Neuron (in vitro differentiated cells): ENCODE measurements at regions not wholly inside any gene's neighbourhood (a gene's known extent, or its start where the extent isn't known, plus 50 kb on each side); places are given as distances from the start of the nearest gene placed in this dataset.

Experiments
- H2AFZ ChIP-seq: one replicate; pipeline ENCODE4 v1.6.1; 2013; ENCODE audit warnings: low read depth, mild to moderate bottlenecking, inconsistent platforms, low read length, moderate library complexity
- H3K27me3 ChIP-seq: one replicate; pipeline ENCODE4 v1.6.1; 2013; ENCODE audit warnings: low read length; ENCODE audit not compliant: insufficient read depth
- H3K36me3 ChIP-seq: one replicate; pipeline ENCODE4 v1.6.1; 2013; ENCODE audit warnings: low read length; ENCODE audit not compliant: insufficient read depth
- H3K4me1 ChIP-seq: one replicate; pipeline ENCODE4 v1.6.1; 2013; ENCODE audit warnings: low read length; ENCODE audit not compliant: insufficient read depth
- H3K4me3 ChIP-seq: 2 replicates; pipeline ENCODE4 v1.5.1; 2013; ENCODE audit warnings: mild to moderate bottlenecking, low read length, moderate library complexity
- H3K9me3 ChIP-seq: one replicate; pipeline ENCODE4 v1.6.1; 2013; ENCODE audit warnings: low read length

DNA sequence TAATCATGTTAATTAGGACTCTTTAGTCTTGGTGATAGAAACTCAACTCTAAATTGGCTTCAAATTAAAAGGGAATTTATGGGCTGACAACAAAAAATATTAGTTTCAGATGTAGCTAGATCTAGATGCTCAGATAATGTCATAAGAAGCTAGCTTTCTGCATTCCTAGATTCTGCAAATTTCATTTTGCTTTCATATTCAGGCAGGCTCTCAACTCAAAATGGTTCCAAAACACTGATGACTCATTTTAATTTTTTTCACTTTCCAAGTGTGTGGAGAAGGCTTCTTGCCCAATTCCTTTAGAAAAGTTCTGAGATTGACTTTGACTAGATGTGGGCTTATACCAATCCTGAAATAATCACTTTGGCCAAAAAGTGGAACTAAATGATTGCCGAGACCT is 236.7 kb upstream of the GOT2 start:
- H3K36me3 ChIP-seq, result no peaks in the 10 kb centered on the region
- H2AFZ ChIP-seq, result no peak overlapping the region
- no peaks in the 10 kb centered on the region for H3K9me3 ChIP-seq
- no peaks in the 10 kb centered on the region for H3K27me3 ChIP-seq
- no peak overlapping the region for H3K4me3 ChIP-seq
- no peaks in the 10 kb centered on the region for H3K4me1 ChIP-seq

- Histone ChIP-seq H3K36me3 (no peaks in the 10 kb centered on the region), H3K27me3 (no peaks in the 10 kb centered on the region), H3K9me3 (no peaks in the 10 kb centered on the region), H3K4me3 (no peak overlapping the region), H3K4me1 (peaks cover 3% of the 10 kb centered on the region), H2AFZ (no peak overlapping the region)
Measured at GRCh38 chr16:58963479-58963878, 229.4 kb upstream of the GOT2 start.

GRCh38 chr16:58962811-58963210 is 228.7 kb upstream of the GOT2 start:
- Histone ChIP-seq H3K4me3 (no peak overlapping the region), H2AFZ (no peak overlapping the region), H3K36me3 (no peaks in the 10 kb centered on the region), H3K4me1 (peaks cover 8% of the 10 kb centered on the region), H3K27me3 (no peaks in the 10 kb centered on the region), H3K9me3 (no peaks in the 10 kb centered on the region)

GRCh38 chr16:58960484-58960883 is 226.4 kb upstream of the GOT2 start:
- Histone ChIP-seq H3K4me3 (no peak overlapping the region), H2AFZ (no peak overlapping the region), H3K4me1 (peaks cover 8% of the 10 kb centered on the region), H3K9me3 (no peaks in the 10 kb centered on the region), H3K36me3 (no peaks in the 10 kb centered on the region), H3K27me3 (no peaks in the 10 kb centered on the region)

DNA sequence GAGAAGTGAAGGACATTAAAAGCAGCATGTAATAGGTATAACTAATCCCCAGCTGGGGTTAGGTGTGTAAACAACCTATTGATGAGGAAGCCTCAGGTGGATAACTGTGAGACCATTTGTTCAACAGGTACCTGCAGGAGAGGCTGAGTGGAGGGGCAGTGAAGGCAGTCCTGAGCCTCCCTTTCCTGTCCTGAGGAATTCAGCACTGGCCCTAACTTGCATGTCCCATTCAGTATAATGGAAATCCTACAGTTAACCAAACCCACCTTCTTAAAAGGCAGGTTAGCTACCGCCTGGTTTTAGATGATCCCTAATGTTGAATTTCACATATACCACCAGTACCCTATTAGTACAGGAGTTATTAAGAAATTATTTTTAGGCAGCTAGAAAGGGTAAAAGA is 225.9 kb upstream of the GOT2 start:
- no peak overlapping the region for H3K4me3 ChIP-seq
- H3K4me1 ChIP-seq, result peaks cover 8% of the 10 kb centered on the region
- no peaks in the 10 kb centered on the region for H3K36me3 ChIP-seq
- no peaks in the 10 kb centered on the region for H3K27me3 ChIP-seq
- H3K9me3 ChIP-seq, result no peaks in the 10 kb centered on the region
- H2AFZ ChIP-seq, result no peak overlapping the region

DNA sequence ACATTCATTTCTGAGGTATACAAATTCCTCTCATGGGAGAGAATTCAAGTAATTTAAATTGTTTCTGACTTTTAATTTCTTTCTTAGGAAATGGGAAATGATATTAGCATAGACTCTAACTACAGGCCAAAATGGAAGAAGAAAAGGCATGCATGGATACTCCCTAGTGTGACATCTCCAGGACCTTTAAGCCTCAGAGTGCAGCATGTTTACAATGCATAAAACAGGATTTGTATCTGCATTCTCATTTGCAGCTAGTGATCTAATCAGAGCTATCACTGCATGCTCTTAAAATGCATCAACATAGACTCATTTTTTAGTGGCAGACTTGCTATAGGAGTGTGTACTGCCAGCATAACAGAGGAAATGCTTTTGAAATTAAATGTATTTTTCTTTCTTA is 224.6 kb upstream of the GOT2 start:
- Histone ChIP-seq H3K9me3 (no peaks in the 10 kb centered on the region), H3K4me3 (no peak overlapping the region), H3K36me3 (no peaks in the 10 kb centered on the region), H3K4me1 (peaks cover 8% of the 10 kb centered on the region), H2AFZ (no peak overlapping the region), H3K27me3 (no peaks in the 10 kb centered on the region)

- Histone ChIP-seq H3K4me3 (no peak overlapping the region), H3K36me3 (no peaks in the 10 kb centered on the region), H3K27me3 (no peaks in the 10 kb centered on the region), H2AFZ (no peak overlapping the region), H3K4me1 (no peaks in the 10 kb centered on the region), H3K9me3 (no peaks in the 10 kb centered on the region)
Measured at GRCh38 chr16:58948244-58948643, 214.1 kb upstream of the GOT2 start.

DNA sequence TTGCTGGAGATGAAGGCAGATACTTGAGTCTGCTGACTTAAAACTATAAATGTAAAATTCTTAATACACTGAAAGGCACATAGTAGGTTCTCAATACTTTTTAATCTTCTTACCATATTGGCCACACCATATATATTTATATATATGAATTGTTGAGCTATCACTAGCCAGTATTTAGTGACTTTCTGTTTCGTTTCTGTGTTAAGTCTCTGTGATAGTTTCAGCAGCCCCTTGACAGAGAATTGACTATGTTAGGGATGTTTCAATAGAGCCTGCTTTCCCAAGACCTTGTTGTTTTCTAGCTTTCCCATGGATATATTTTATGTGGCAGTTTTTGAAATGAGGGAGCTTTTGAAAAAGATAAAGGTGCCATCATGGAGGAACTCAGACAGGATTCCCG is 206.5 kb upstream of the GOT2 start:
- no peaks in the 10 kb centered on the region for H3K4me1 ChIP-seq
- no peaks in the 10 kb centered on the region for H3K36me3 ChIP-seq
- no peak overlapping the region for H3K4me3 ChIP-seq
- no peak overlapping the region for H2AFZ ChIP-seq
- H3K9me3 ChIP-seq, result no peaks in the 10 kb centered on the region
- no peaks in the 10 kb centered on the region for H3K27me3 ChIP-seq

DNA sequence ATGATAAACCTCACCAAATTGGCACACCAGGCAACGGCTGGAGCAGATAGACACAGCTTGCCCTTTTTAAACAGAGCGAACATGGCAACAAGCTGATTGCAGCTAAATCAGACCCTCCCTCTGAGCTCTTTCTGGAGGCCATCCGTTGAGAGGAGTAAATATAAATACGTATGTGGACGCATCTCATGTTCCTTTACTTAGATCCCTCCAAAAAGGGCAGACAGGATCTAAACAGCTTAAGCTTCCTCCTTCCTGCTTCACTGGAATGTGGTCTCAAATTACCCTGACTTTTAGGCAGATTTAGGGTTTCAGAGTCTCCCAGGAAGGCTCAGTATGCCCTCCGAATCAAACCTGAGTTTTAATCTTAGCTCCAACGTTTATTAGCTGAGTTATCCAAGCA is 204.7 kb upstream of the GOT2 start:
- Histone ChIP-seq H3K4me3 (no peak overlapping the region), H3K27me3 (no peaks in the 10 kb centered on the region)

DNA sequence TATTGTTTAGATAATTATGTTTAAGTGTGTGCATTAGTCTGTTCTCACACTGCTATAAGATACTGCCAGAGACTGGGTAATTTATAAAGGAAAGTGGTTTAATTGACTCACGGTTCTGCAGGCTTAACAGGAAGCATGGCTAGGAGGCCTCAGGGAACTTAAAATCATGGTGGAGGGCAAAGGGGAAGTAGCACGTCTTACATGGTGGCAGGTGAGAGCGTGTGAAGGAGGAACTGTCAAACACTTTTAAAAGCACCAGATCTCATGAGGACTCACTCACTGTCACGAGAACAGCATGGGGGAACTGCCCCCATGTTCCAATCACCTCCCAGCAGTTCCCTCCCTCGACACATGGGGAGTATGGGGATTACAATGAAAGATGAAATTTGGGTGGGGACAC is 203.5 kb upstream of the GOT2 start:
- Histone ChIP-seq H3K9me3 (no peaks in the 10 kb centered on the region), H3K4me1 (no peaks in the 10 kb centered on the region), H3K4me3 (no peak overlapping the region), H2AFZ (no peak overlapping the region), H3K36me3 (no peaks in the 10 kb centered on the region), H3K27me3 (no peaks in the 10 kb centered on the region)

More for the DNA sequence above, 204.7 kb upstream of the GOT2 start:
- Histone ChIP-seq H3K9me3 (no peaks in the 10 kb centered on the region), H3K36me3 (no peaks in the 10 kb centered on the region), H3K4me1 (no peaks in the 10 kb centered on the region), H2AFZ (no peak overlapping the region)

- Histone ChIP-seq H2AFZ (no peak overlapping the region), H3K27me3 (no peaks in the 10 kb centered on the region), H3K36me3 (no peaks in the 10 kb centered on the region), H3K9me3 (no peaks in the 10 kb centered on the region), H3K4me1 (no peaks in the 10 kb centered on the region), H3K4me3 (no peak overlapping the region)
Measured at GRCh38 chr16:58933186-58933585, 199.1 kb upstream of the GOT2 start.

GRCh38 chr16:58931436-58931835 is 197.3 kb upstream of the GOT2 start:
- H3K9me3 ChIP-seq, result no peaks in the 10 kb centered on the region
- H3K4me3 ChIP-seq, result no peak overlapping the region
- H2AFZ ChIP-seq, result no peak overlapping the region
- no peaks in the 10 kb centered on the region for H3K27me3 ChIP-seq
- no peaks in the 10 kb centered on the region for H3K36me3 ChIP-seq
- no peaks in the 10 kb centered on the region for H3K4me1 ChIP-seq

- no peaks in the 10 kb centered on the region for H3K36me3 ChIP-seq
- peaks cover 7% of the 10 kb centered on the region for H3K4me1 ChIP-seq
- H3K27me3 ChIP-seq, result no peaks in the 10 kb centered on the region
- H3K4me3 ChIP-seq, result no peak overlapping the region
- no peak overlapping the region for H2AFZ ChIP-seq
- H3K9me3 ChIP-seq, result no peaks in the 10 kb centered on the region
Measured at GRCh38 chr16:58923094-58923493, 189.0 kb upstream of the GOT2 start.

GRCh38 chr16:58913456-58913855 is 179.3 kb upstream of the GOT2 start:
- Histone ChIP-seq H3K4me1 (no peaks in the 10 kb centered on the region), H3K36me3 (no peaks in the 10 kb centered on the region), H3K27me3 (no peaks in the 10 kb centered on the region), H3K4me3 (no peak overlapping the region), H2AFZ (no peak overlapping the region), H3K9me3 (no peaks in the 10 kb centered on the region)
